BJ (cell line): ENCODE measurements at regions not wholly inside any gene's neighbourhood (a gene's known extent, or its start where the extent isn't known, plus 50 kb on each side); places are given as distances from the start of the nearest gene placed in this dataset.

Experiments used
- CTCF ChIA-PET: fragments of 350-600 bp; formaldehyde crosslinking; extraction: SDS; loops from one replicate; lab custom pipeline; 2021; ENCODE audit warnings: antibody characterized with exemption, inconsistent platforms; lab: Yijun Ruan, JAX
- POLR2A ChIA-PET: fragments of 300-600 bp; sonication (Branson Sonifier 250); formaldehyde crosslinking; extraction: SDS; loops from one replicate; lab custom pipeline; 2021; ENCODE audit warnings: antibody characterized with exemption; lab: Charles Lee
- DNase-seq: peaks from one replicate; pipeline ENCODE4 v3.0.0-alpha.2; 2011; ENCODE audit warnings: low read depth
- H3K27me3 ChIP-seq: 2 replicates; pipeline ENCODE4 v1.6.0; 2011; ENCODE audit warnings: low read length; ENCODE audit not compliant: control insufficient read depth, insufficient read depth
- H3K36me3 ChIP-seq: 2 replicates; pipeline ENCODE4 v1.5.1; 2011; ENCODE audit warnings: low read length; ENCODE audit not compliant: control insufficient read depth, insufficient read depth
- H3K4me3 ChIP-seq: 2 replicates; pipeline ENCODE4 v1.5.1; 2011; ENCODE audit warnings: low read depth, mild to moderate bottlenecking, control low read depth, low read length
- TF ChIP-seq, protein P1 (sequence below): IDR thresholded peaks from 2 replicates; pipeline ENCODE4 v1.5.1; 2011; ENCODE audit warnings: low read depth, mild to moderate bottlenecking, control low read depth, inconsistent platforms, low read length, moderate library complexity; ENCODE audit not compliant: insufficient read depth

DNA sequence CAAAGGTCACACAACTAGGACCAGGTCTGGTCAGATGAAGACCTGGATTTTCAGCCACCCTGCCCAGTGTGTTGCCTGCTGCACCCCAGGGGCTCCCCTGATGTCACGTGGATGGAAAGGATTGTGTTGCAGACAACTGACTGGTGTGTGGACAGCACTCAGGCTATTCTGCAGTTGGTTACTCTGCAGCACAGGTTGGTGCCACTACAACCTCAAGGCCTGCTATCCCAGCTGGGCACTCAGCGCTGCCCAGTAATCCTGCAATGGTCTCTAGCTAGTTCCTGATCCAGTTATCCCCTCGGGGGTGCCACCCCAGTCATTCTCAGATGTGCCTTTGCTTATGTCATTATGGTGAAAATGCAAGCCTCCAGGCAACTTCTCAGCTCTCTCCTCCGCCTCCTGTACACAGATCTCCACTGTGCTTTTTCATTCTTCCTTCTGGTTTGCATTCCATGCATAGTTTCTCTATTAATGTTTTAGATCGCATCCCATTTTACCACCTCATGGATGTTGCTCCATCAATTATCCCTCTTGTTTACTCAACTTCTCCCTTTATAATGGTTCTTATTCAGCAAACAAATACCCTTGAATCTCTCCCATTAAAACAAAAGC lies 503.2 kb upstream of the CAMK1G start:
- POLR2A ChIA-PET, result interaction anchor here (1.1 kb wide), 1 partner anchor 10 kb away, joined by 3 read pairs; no protein-coding TSS in a partner anchor
- CTCF ChIA-PET, result no interaction called here
- Histone ChIP-seq H3K27me3 (no peaks in the 10 kb centered on the region), H3K36me3 (no peaks in the 10 kb centered on the region), H3K4me3 (no peak overlapping the region)
- DNase-seq, result peak; percentile 51
- TF ChIP-seq, protein P1, sequence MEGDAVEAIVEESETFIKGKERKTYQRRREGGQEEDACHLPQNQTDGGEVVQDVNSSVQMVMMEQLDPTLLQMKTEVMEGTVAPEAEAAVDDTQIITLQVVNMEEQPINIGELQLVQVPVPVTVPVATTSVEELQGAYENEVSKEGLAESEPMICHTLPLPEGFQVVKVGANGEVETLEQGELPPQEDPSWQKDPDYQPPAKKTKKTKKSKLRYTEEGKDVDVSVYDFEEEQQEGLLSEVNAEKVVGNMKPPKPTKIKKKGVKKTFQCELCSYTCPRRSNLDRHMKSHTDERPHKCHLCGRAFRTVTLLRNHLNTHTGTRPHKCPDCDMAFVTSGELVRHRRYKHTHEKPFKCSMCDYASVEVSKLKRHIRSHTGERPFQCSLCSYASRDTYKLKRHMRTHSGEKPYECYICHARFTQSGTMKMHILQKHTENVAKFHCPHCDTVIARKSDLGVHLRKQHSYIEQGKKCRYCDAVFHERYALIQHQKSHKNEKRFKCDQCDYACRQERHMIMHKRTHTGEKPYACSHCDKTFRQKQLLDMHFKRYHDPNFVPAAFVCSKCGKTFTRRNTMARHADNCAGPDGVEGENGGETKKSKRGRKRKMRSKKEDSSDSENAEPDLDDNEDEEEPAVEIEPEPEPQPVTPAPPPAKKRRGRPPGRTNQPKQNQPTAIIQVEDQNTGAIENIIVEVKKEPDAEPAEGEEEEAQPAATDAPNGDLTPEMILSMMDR, result no peak

DNA sequence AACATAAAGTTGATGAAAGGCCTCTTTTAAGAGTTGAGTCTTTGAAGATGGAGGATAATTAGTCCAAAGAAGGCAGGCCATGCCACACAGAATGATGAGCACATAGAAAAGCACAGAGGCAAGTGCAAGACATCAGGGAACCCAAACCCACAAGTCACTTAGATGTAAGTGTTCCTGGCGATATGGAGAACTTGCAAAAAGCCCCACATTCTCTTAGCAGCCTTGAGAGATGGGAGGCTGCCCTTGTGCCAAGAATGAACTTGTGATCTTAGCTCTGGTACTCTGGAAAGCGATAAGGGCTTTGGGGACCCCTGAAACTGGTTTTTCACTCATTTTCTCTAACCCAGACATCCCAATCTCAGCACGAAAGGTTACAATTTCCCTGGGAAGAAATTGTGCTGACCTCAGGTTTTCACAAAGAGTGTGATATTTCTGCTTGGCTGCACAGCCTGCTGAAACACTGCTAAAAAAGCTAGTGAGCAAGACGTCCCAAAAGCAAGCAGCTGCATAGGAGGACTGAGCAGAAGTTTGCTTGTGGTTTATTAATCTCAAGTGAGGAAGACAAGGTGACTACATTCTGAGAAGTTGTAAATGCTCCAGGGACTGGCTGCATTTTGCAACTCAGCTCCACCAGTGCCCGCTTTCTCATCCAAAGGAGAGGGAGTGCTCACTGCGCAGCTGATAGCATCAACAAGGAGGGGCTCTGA lies 496.9 kb upstream of the CAMK1G start:
- no peaks in the 10 kb centered on the region for H3K27me3 ChIP-seq
- no peak overlapping the region for H3K4me3 ChIP-seq
- CTCF ChIA-PET, result no interaction called here
- TF ChIP-seq, protein P1, result no peak
- no peaks in the 10 kb centered on the region for H3K36me3 ChIP-seq
- POLR2A ChIA-PET, result no interaction called here
- no peak for DNase-seq

DNA sequence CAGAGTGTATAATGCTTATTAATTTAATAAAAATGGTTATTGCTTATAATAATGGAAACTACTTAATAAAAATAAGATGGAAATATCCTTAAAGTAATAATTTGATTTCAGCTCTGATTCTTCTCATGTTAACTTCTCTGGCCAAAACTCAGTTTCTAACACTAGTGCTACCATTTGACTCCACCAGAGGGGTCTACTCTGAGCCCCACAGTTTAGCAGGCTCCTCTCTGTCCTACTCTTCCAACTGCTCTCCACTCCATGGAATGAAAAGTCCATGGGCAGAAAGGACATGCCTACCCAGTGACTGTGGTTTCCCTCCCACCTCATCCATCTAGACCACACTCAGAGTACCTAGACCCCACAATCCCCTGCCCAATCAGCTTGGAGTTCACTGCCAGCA lies 489.1 kb upstream of the CAMK1G start:
- no peak for DNase-seq
- POLR2A ChIA-PET, result no interaction called here
- TF ChIP-seq, protein P1, result no peak
- no peaks in the 10 kb centered on the region for H3K36me3 ChIP-seq
- CTCF ChIA-PET, result no interaction called here
- no peaks in the 10 kb centered on the region; the same call in 1 of the 2 replicates for H3K27me3 ChIP-seq
- no peak overlapping the region for H3K4me3 ChIP-seq

DNA sequence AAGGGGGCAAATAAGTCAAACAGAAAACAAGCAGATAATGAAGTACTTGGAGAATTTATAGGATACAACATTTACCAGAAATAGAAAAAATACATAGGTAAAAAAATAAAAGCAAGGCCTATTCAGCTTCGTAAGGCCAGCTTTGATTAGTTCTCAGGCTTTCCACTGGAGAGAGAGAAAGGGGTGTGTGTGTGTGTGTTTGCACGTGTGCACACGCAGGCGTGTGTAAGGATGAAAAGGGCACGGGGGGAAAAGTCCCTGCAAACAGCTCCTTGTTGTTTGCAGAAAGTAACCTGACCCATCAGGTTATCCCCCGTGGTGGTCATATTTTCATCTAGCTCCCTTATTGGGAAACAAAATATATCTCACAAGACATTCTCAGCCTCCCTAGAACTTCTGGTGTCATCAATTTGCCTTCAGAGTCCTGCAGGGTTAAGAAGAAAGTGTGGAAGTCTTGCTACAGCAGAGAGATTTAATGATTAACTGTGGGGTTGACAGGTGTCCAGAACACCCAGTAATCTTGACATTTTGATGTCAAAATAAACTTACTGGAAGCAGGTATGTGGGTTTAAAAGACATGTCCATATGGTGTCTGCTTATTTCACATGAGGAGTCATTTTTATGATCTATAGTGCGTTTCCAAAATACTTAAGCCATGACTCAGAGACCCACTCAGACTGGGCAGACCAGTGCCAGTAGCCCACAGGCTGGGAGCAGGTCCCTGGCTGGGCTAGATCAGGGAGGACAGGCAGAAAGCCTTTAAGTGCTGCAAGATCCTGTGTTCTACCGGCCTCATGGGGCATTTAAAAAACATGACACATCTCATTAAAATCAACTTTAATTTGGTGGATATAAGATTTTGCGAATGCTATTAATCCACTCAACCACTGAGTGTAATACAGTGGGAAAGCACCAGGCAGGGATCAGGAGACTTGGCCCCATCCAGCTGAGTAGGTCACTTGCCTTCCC lies 487.6 kb upstream of the CAMK1G start:
- TF ChIP-seq, protein P1, result no peak
- Histone ChIP-seq H3K4me3 (no peak overlapping the region), H3K27me3 (peaks cover 3% of the 10 kb centered on the region), H3K36me3 (no peaks in the 10 kb centered on the region)
- DNase-seq, result peak; percentile 90
- POLR2A ChIA-PET, result no interaction called here
- CTCF ChIA-PET, result interaction anchor here (0.7 kb wide), 1 partner anchor 11 kb away, joined by 3 read pairs; no protein-coding TSS in a partner anchor

DNA sequence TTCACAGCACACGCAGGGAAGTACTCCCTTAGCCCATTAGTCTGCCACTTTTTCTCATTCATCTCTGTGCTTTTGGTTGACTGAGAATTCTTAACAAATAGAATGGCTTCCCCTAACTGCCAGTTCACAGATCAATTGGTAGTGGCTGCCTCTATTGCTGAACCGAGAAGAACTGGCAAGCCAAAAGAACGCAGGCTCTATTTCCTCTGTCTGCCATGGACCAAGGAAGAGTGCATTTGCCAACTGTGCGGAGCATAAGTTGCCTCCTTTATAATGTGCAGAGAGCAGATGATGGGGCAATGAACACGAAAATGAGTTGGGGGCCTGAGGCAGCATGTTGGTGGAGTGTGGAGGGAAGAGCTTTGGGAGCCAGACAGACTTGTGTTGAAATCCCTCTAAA lies 483.1 kb upstream of the CAMK1G start:
- CTCF ChIA-PET, result no interaction called here
- POLR2A ChIA-PET, result no interaction called here
- no peak for DNase-seq
- no peak overlapping the region for H3K4me3 ChIP-seq
- H3K27me3 ChIP-seq, result peaks cover 4% of the 10 kb centered on the region
- TF ChIP-seq, protein P1, result no peak
- H3K36me3 ChIP-seq, result no peaks in the 10 kb centered on the region
